ENCODE measurements at regions not wholly inside any gene's neighbourhood (a gene's known extent, or its start where the extent isn't known, plus 50 kb on each side); places are given as distances from the start of the nearest gene placed in this dataset.

DNA sequence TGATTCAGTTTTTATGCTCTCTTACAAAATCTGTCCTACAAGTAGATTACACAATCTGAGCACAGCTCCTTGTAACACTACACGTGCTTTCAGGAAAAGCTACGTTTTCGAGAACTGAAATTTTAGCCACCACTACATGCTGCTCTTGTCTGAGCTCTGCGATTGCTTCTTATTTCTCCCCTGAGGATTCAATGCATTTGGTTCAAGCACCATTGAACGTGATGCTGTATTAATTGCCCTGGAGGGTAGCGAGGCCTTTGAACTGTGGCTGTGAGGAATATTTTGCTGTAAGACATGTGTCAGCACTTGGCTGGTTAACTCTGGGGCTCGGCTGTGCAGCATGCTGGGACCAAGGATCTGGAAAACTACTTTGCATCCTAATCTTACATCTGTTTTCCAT is 405.8 kb downstream of the EPHA4 start:
- DNase-seq (ENCODE audit: low spot score) = no peak

- no peak for DNase-seq (ENCODE audit: low spot score)
Observed at GRCh38 chr2:221167561-221167960, 404.5 kb downstream of the EPHA4 start.

GRCh38 chr2:221169724-221170123 is 402.4 kb downstream of the EPHA4 start:
- no peak for DNase-seq (ENCODE audit: low spot score)

DNA sequence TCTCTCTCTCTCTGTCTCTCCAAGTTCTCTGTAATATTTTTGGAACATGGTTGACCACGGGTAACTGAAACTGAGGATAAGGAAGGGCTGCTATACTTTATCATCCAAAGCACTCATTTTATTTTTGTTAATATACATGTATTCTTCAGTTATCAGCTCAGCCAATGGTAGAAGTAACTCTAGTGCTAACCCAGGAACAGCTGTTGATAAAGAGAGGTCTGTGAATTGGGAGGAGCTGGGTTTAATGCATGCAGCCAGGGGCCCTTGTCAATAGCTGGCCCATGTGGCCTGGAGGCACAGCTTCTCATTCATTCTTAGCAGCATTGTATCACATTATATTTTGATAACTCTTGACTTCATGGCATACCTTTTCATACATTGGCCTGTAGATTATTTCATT is 401.6 kb downstream of the EPHA4 start:
- DNase-seq (ENCODE audit: low spot score) = no peak

DNA sequence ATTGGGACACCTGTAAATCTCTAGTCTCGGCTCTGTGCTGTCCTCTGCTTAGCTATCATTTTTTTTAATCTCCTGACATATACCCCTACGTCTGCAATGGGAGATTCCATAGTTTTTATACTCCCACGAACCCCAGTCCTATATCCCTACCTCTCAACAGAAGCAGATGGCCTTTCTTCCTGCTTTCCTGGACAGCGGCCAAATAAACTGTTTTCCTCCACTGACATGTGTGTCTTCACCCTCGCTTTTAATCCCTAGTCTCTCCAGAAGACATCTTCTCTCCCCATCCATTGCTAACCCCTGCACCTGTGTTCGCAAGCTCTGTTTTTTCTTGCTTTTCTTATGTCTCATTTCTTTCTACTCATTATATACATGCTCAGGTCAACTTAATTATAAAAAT is 395.4 kb downstream of the EPHA4 start:
- DNase-seq (ENCODE audit: low spot score) = no peak

DNA sequence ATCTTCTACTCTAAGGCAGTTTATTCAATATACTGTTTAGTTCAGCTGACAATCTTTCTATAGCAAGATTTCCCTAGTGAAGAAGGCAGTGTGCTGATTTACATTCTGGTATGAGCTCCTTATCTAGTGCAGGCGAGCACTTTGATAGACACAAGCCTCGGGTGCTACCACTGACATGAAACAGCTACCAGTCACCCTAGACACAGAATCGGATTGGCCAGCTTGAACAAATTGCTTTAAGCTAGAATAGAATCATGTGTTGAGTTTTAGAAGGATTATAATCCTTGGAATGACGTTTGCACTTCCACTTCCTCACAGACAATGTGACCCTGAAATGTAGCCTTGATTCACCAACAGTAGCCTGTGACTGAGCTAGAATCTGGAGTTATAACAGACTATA is 394.0 kb downstream of the EPHA4 start:
- no peak for DNase-seq (ENCODE audit: low spot score)

DNA sequence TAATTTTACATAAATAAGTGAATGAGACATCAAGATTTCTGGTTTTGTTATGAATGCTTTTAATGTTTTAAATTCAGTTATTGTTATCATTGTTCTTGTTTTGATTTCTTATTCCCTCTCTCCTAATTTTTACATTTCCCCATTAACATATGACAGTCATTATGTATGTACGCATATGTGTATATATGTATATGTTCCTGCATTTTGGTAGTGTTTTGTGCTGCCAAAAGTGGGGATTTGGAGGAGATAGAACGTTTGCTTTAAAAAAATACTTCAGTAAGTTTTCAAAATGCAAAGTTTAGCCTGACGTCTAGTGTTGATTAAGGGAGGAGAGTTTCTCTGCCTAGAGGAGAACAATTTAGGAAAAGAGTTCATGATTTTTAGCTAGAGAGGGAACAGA is 385.2 kb downstream of the EPHA4 start:
- no peak for DNase-seq (ENCODE audit: low spot score)

DNA sequence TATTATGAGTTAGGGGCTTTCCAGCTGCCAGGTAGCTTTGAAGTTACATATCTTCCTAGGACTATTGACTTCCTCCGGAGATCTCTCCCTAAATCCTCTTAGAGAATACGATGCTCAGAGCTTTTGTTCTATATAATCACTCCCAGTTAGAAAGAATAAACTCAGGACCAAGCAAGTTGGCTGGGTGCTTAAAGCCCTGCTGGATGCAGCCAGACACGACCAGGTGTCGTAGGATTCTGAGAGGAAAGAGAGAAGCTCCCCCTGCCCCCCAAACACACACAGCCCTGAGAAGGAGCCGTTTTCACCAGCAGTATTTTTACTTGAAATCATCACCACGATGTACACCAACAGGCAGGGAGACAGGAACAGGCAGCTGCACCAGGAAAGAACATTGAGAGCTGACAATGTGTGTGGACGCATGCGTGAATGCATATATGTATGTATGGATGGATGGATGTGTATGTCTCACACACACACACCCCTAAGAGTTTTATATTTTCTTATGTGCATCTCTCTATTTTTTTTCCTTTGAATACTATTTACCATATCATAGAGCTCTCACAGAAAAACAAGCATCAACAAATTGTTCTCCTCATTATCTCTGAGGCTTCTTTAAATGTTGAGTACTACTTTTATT is 382.6 kb downstream of the EPHA4 start:
- DNase-seq (ENCODE audit: low spot score) = no peak

- DNase-seq (ENCODE audit: low spot score) = no peak
Observed at GRCh38 chr2:221195829-221196228, 376.3 kb downstream of the EPHA4 start.

DNA sequence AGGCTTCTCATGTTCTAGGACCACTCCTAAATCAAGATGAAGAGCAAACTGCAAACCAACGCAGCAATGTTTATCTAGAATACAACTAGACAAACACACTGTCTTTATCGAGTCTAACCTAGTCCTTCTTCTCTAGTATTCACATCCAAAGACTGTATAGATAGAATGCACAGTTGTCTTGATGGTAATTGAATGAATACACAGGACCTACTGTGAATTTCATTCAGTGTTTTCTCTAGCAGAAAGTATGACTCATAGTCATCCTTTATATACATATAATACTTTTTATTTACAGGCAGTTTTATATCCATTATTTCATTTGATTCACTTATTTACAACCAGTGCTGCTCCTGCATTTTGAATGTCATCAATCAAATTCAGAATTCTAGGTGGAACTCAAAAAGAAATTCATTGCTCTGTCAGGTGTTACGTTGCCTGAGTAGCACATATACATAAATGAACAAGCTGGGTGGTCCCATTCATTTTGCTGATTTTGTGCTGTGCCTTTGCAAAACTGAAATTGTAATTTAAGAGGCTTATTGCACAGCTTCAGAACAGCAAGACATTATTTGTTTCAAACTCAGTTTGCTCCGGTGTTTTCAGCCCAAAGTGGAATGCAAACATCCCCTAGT is 374.8 kb downstream of the EPHA4 start:
- DNase-seq (ENCODE audit: low spot score) = no peak

- no peak for DNase-seq (ENCODE audit: low spot score)
Observed at GRCh38 chr2:221198309-221198708, 373.8 kb downstream of the EPHA4 start.

DNA sequence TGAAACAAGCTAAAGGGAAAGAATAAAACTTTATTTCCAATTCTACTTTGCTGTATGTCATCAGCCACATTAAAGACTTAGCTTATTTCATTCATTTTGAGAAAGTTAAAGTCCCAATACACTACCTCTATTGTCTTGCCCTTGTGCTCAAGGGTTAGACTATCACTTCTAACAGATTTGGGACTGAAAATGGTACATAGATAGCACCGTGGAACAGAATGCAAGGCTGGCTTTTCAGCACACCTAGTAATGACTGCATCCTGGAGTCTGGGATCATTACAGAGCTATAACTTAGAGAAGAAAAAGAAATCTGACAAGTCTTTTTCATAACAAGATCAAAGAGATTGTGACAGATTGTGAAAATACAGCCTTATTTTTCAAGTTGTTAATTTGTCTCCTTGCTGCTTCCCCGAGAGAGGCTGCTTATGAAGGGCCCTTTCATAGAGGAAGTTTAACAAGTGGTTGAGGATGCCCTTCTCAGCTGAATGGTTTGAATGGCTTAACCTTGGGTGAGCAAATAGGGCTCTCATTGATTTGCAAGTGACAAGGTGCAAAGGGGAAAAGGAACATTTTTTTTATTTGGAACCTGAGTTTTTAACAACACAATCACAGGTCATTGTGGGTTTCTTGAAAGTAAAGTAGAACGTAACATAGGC is 371.8 kb downstream of the EPHA4 start:
- no peak for DNase-seq (ENCODE audit: low spot score)

GRCh38 chr2:221202431-221202830 is 369.7 kb downstream of the EPHA4 start:
- DNase-seq (ENCODE audit: low spot score) = no peak

GRCh38 chr2:221203125-221203524 is 369.0 kb downstream of the EPHA4 start:
- no peak for DNase-seq (ENCODE audit: low spot score)

DNA sequence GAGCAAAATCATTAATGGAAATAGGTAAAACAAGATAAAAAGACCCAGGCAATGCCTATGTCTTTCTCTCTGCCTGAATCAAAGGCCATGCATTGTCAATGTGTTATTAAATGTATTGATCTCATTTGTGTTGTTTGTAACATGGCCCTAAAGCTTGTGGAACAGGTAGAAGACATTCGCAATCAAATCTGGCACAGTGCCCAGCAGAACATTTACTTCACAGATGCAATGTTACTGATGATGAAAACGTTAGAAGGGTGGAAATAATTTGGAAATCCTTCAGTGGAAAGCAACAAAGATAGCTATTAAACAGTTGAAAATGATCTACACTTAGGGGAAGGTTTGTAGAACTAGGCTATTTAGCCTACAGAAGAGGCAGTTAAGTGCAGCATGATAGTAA is 368.2 kb downstream of the EPHA4 start:
- DNase-seq (ENCODE audit: low spot score) = no peak

GRCh38 chr2:221204699-221205098 is 367.4 kb downstream of the EPHA4 start:
- no peak for DNase-seq (ENCODE audit: low spot score)

DNA sequence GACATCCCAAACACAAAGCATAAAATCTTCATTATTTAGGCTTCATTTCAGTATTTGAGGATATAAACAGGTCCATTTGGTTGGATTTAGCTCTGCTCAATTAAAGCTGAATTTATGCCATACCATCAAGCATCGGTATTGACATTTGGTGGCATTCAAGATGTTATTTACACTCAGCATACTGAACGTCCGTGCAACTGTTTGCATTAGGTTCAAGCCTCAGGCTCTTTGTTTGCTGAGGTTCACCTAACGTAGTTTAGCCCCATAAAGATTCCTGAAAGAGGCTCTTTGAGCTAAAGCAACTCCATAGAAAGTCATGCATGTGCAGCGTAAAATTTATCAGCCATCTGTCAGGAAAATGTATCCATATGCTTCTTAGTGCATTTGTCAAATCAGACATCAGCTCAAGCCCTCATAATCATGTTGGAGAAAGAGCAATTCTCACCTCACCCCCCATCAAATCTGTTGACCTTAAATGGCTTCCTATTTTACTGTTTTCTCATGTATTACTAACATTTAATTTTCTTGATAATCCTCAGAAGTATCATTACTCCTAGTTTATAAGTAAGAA is 366.9 kb downstream of the EPHA4 start:
- DNase-seq (ENCODE audit: low spot score) = no peak

DNA sequence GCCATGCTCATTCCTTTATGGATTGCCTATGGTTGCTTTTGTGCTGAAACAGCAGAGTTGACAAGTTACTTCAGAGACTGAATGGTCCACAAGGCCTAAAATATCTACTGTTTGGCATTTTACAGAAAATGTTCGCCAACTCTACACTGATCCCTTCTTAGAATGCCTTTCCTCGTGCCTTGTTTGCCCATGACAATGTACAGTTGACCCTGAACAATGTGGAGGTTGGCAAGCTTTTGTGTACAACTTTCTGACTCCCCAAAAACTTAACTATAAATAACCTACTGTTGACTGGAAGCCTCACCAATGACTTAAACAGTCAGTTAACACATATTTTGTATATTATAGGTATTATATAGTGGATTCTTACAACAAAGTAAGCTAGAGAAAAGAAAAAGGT is 361.4 kb downstream of the EPHA4 start:
- no peak for DNase-seq (ENCODE audit: low spot score)

DNA sequence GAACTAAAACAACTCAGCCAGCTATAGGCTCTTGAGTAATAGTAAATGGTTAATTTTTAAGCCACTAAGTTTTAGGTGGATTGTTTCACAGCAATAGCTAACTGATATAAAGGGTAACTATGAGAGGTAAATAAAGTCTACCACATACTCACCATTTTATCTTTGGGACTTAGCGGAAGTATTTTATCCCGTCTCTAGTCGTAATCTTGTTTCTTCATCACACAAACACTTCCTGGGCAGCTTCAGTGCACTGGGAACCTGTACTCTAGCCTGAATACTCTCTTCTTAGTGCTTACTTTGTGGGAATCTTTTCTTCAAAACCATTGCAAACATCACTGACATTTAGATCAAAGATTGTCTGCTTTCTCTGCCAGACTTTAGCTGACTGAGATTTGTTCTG is 360.5 kb downstream of the EPHA4 start:
- DNase-seq (ENCODE audit: low spot score) = no peak

- DNase-seq (ENCODE audit: low spot score) = no peak
Observed at GRCh38 chr2:221212105-221212504, 360.0 kb downstream of the EPHA4 start.

GRCh38 chr2:221215487-221215886 is 356.6 kb downstream of the EPHA4 start:
- no peak for DNase-seq (ENCODE audit: low spot score)

GRCh38 chr2:221216636-221217035 is 355.5 kb downstream of the EPHA4 start:
- no peak for DNase-seq (ENCODE audit: low spot score)

- DNase-seq (ENCODE audit: low spot score) = no peak
Observed at GRCh38 chr2:221225752-221226151, 346.4 kb downstream of the EPHA4 start.
